Calu3 (cell line): ENCODE measurements at regions not wholly inside any gene's neighbourhood (a gene's known extent, or its start where the extent isn't known, plus 50 kb on each side); places are given as distances from the start of the nearest gene placed in this dataset.

Source experiments
- BruUV-seq: library from RNA; stranded (reverse); fragments of 400-500 nt; replicated peaks from 2 replicates; lab custom pipeline; 2021; lab: Mats Ljungman, UMichigan
- CTCF ChIA-PET: fragments of 300-600 bp; sonication (Branson Sonifier 250); formaldehyde crosslinking; loops from one replicate; lab custom pipeline; 2022; ENCODE audit warnings: antibody characterized with exemption; lab: Charles Lee
- DNase-seq: peaks from one replicate; pipeline ENCODE4 v3.0.0; 2022
- H3K27ac Mint-ChIP-seq: one replicate; pipeline ENCODE4 v1.8.0; 2022; ENCODE audit warnings: mixed read lengths; ENCODE audit not compliant: unreplicated experiment
- H3K27me3 Mint-ChIP-seq: one replicate; pipeline ENCODE4 v1.8.0; 2022; ENCODE audit warnings: mixed read lengths; ENCODE audit not compliant: unreplicated experiment
- H3K36me3 Mint-ChIP-seq: one replicate; pipeline ENCODE4 v1.8.0; 2022; ENCODE audit warnings: mild to moderate bottlenecking, moderate library complexity, mixed read lengths; ENCODE audit not compliant: insufficient read depth, unreplicated experiment
- H3K4me1 Mint-ChIP-seq: one replicate; pipeline ENCODE4 v1.8.0; 2022; ENCODE audit warnings: mild to moderate bottlenecking, low read depth, mixed read lengths; ENCODE audit not compliant: unreplicated experiment
- H3K4me3 Mint-ChIP-seq: one replicate; pipeline ENCODE4 v1.8.0; 2022; ENCODE audit warnings: mild to moderate bottlenecking, low read depth, moderate library complexity, mixed read lengths; ENCODE audit not compliant: unreplicated experiment
- H3K9me3 Mint-ChIP-seq: one replicate; pipeline ENCODE4 v1.8.0; 2022; ENCODE audit warnings: low read depth, mixed read lengths; ENCODE audit not compliant: unreplicated experiment
- intact Hi-C: fragments of 100-400 bp; cut with micrococcal nuclease; formaldehyde crosslinking; loops from one replicate; pipeline ENCODE4 v1.10.0; 2022; ENCODE audit not compliant: unreplicated experiment
- TF ChIP-seq, protein P1 (sequence below): fragments of 200-600 bp; IDR thresholded peaks from one replicate; pipeline ENCODE4 v1.8.0; 2022; ENCODE audit warnings: antibody characterized with exemption; ENCODE audit not compliant: unreplicated experiment

DNA sequence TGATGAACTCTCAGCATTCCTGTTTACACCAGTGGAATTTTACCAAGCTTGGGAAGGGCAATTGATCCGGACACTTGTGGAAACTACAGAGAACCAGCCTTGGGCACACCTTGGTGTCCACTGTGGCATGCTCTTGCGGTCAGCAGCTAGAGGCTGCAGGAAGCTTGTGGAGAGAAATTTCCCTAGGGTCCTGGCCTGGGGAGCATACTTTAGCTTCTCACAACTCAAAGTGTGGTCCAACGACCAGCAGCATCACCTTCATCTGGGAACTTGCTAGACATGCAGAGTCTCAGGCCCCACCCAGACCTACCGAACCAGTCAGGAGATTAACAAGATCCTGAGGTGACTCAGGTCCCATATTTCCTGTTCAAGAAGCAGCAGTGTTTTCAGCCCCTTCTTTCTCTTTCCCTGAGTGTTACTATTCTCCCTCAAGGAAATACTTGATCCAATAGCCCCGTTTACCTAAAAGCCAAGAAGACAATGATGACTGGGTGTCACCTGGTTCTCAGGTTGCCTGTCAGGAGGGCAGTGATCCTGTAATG, 55.7 kb upstream of the KCNE2 start:
- H3K9me3 Mint-ChIP-seq = no peaks in the 10 kb centered on the region
- no peak for DNase-seq
- CTCF ChIA-PET = interaction anchor here (1.1 kb wide), 1 partner anchor 14 kb away, joined by 3 read pairs; no protein-coding TSS in a partner anchor
- H3K36me3 Mint-ChIP-seq = no peaks in the 10 kb centered on the region
- H3K4me1 Mint-ChIP-seq = no peaks in the 10 kb centered on the region
- no TSS peak for BruUV-seq
- H3K27me3 Mint-ChIP-seq = peaks cover 35% of the 10 kb centered on the region
- intact Hi-C loops = no loop called here
- H3K27ac Mint-ChIP-seq = no peak overlapping the region
- TF ChIP-seq, protein P1, sequence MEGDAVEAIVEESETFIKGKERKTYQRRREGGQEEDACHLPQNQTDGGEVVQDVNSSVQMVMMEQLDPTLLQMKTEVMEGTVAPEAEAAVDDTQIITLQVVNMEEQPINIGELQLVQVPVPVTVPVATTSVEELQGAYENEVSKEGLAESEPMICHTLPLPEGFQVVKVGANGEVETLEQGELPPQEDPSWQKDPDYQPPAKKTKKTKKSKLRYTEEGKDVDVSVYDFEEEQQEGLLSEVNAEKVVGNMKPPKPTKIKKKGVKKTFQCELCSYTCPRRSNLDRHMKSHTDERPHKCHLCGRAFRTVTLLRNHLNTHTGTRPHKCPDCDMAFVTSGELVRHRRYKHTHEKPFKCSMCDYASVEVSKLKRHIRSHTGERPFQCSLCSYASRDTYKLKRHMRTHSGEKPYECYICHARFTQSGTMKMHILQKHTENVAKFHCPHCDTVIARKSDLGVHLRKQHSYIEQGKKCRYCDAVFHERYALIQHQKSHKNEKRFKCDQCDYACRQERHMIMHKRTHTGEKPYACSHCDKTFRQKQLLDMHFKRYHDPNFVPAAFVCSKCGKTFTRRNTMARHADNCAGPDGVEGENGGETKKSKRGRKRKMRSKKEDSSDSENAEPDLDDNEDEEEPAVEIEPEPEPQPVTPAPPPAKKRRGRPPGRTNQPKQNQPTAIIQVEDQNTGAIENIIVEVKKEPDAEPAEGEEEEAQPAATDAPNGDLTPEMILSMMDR = no peak
- no peak overlapping the region for H3K4me3 Mint-ChIP-seq

DNA sequence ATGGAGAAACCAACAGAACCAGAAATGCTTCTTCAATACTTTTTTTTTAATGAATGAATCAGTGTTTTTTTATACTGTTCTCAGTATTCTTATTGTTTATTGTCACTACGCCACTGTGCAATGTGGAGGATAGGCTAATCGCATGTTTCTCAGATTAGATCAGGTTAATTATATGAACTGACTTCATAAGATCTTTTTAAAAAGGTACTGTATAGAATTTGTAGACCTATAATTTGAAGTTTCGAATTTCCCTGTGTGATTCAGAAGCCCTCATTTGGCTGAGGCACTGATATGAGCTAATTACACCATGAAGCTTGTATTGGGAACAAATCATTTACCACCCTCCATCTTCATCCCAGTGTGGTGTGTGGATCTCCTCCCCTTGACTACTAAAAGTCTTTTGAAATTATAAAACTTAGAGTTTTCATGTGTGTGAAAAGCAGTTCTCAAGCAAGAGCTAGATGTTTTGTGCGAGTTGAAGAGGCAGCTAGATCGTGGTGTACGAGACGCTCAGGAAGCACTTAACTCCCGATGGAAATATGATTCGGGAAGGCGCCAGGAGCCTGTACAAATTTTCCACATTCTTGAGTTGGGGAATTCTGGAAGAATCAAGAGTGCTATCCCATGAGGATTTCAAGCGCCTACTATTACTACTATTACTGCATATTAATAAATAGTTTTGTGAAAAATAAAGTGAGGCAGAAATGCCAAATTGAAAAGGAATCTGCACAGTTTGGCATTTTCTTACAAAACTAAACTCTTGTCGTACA, 52.1 kb upstream of the KCNE2 start:
- DNase-seq = no peak
- peaks cover 51% of the 10 kb centered on the region for H3K27me3 Mint-ChIP-seq
- H3K4me3 Mint-ChIP-seq = no peak overlapping the region
- no peaks in the 10 kb centered on the region for H3K9me3 Mint-ChIP-seq
- BruUV-seq = no TSS peak
- no peaks in the 10 kb centered on the region for H3K4me1 Mint-ChIP-seq
- intact Hi-C loops = no loop called here
- H3K36me3 Mint-ChIP-seq = no peaks in the 10 kb centered on the region
- CTCF ChIA-PET = no interaction called here
- no peak overlapping the region for H3K27ac Mint-ChIP-seq
- TF ChIP-seq, protein P1 = no peak

DNA sequence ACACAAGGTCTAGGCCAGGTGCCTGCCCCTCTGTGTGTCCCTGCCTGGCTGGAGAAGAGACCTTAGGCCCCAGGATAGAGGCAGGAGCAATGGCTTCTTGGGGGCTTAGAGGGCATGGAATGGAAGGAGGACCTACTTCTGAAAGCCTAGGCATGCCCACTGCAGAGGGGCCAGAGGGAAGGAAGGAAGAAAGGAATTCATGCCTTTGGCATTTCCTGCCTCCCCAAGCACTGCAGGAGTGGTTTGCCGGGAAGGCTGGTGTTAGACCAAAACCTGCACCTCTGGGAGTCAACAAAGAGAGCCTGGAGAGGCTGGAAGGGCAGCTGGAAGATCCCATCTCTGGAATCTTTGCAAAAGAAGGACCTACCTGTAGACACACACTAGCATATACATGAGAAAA, 50.7 kb upstream of the KCNE2 start:
- CTCF ChIA-PET = no interaction called here
- BruUV-seq = no TSS peak
- intact Hi-C loops = no loop called here
- TF ChIP-seq, protein P1 = no peak
- Mint-ChIP-seq H3K9me3 (no peaks in the 10 kb centered on the region), H3K4me3 (no peak overlapping the region), H3K4me1 (no peaks in the 10 kb centered on the region), H3K27me3 (peaks cover 55% of the 10 kb centered on the region), H3K27ac (no peak overlapping the region), H3K36me3 (no peaks in the 10 kb centered on the region)
- DNase-seq = no peak
